ENCODE measurements at regions not wholly inside any gene's neighbourhood (a gene's known extent, or its start where the extent isn't known, plus 50 kb on each side); places are given as distances from the start of the nearest gene placed in this dataset.
"Not testable (repeated sequence)": the region's sequence is repeated elsewhere in the genome, so short reads cannot be mapped to it uniquely, and the experiment has no call there.

GRCh38 chr10:17538941-17539340, 78.2 kb downstream of the HACD1 start:
- no peak for DNase-seq

GRCh38 chr10:17537281-17537680, 79.9 kb downstream of the HACD1 start:
- no peak for DNase-seq

- DNase-seq: no peak
Observed at GRCh38 chr10:17536221-17536620, 81.0 kb downstream of the HACD1 start.

GRCh38 chr10:17533731-17534130, 79.3 kb upstream of the ST8SIA6 start:
- peak in 1 of 2 donors; percentile 13 for DNase-seq

GRCh38 chr10:17528306-17528862, 74.0 kb upstream of the ST8SIA6 start:
- DNase-seq: no peak

GRCh38 chr10:17527514-17528146, 73.2 kb upstream of the ST8SIA6 start:
- DNase-seq: peak in 1 of 2 donors; percentile 15

- DNase-seq: peak in 1 of 2 donors; percentile 16
Observed at GRCh38 chr10:17526571-17526970, 72.2 kb upstream of the ST8SIA6 start.

- no peak for DNase-seq
Observed at GRCh38 chr10:17523917-17524316, 69.5 kb upstream of the ST8SIA6 start.

GRCh38 chr10:17523246-17523753, 68.9 kb upstream of the ST8SIA6 start:
- no peak for DNase-seq

- not testable (repeated sequence) for DNase-seq
Observed at GRCh38 chr10:17522269-17522668, 67.9 kb upstream of the ST8SIA6 start.

GRCh38 chr10:17519457-17519856, 65.1 kb upstream of the ST8SIA6 start:
- no peak for DNase-seq

- DNase-seq: no peak
Observed at GRCh38 chr10:17518338-17518737, 63.9 kb upstream of the ST8SIA6 start.

- DNase-seq: peak in 1 of 2 donors; percentile 30
Observed at GRCh38 chr10:17516376-17516775, 62.0 kb upstream of the ST8SIA6 start.

GRCh38 chr10:17512341-17513001, 58.1 kb upstream of the ST8SIA6 start:
- no peak for DNase-seq

- DNase-seq: peak; percentile 64
Observed at GRCh38 chr10:17510242-17510908, 56.0 kb upstream of the ST8SIA6 start.

- DNase-seq: no peak
Observed at GRCh38 chr10:17507538-17507937, 53.1 kb upstream of the ST8SIA6 start.

GRCh38 chr10:17506856-17507471, 52.6 kb upstream of the ST8SIA6 start:
- peak in 1 of 2 donors; percentile 55 for DNase-seq

GRCh38 chr10:17506390-17506789, 52.0 kb upstream of the ST8SIA6 start:
- peak; percentile 35 to 86 for DNase-seq

GRCh38 chr10:17504547-17505245, 50.3 kb upstream of the ST8SIA6 start:
- DNase-seq: no peak

All from inflammatory macrophage (primary cell).